NCI-H82 (cell line): ENCODE measurements at regions not wholly inside any gene's neighbourhood (a gene's known extent, or its start where the extent isn't known, plus 50 kb on each side); places are given as distances from the start of the nearest gene placed in this dataset.

ENCODE experiments used
- DNase-seq: peaks from one replicate; lab custom pipeline; 2025; lab: John Stamatoyannopoulos, UW

- DNase-seq, result no peak
Observed at GRCh38 chr11:109267293-109268095, 154.5 kb upstream of the C11orf87 start.

- no peak for DNase-seq
Observed at GRCh38 chr11:109275931-109276330, 146.1 kb upstream of the C11orf87 start.

- DNase-seq, result no peak
Observed at GRCh38 chr11:109285465-109285864, 136.5 kb upstream of the C11orf87 start.

GRCh38 chr11:109291553-109291952 is 130.4 kb upstream of the C11orf87 start:
- no peak for DNase-seq

GRCh38 chr11:109298865-109299264 is 123.1 kb upstream of the C11orf87 start:
- DNase-seq, result peak; percentile 47

GRCh38 chr11:109300211-109300610 is 121.8 kb upstream of the C11orf87 start:
- DNase-seq, result no peak

GRCh38 chr11:109302591-109303334 is 119.2 kb upstream of the C11orf87 start:
- no peak for DNase-seq

- no peak for DNase-seq
Observed at GRCh38 chr11:109303342-109303741, 118.6 kb upstream of the C11orf87 start.

- no peak for DNase-seq
Observed at GRCh38 chr11:109304159-109304558, 117.8 kb upstream of the C11orf87 start.

GRCh38 chr11:109305009-109305408 is 117.0 kb upstream of the C11orf87 start:
- no peak for DNase-seq

- DNase-seq, result no peak
Observed at GRCh38 chr11:109306322-109306721, 115.7 kb upstream of the C11orf87 start.

- DNase-seq, result no peak
Observed at GRCh38 chr11:109307366-109307765, 114.6 kb upstream of the C11orf87 start.

GRCh38 chr11:109308551-109308950 is 113.4 kb upstream of the C11orf87 start:
- no peak for DNase-seq

GRCh38 chr11:109309153-109309552 is 112.8 kb upstream of the C11orf87 start:
- no peak for DNase-seq

- DNase-seq, result no peak
Observed at GRCh38 chr11:109317726-109318125, 104.3 kb upstream of the C11orf87 start.

- no peak for DNase-seq
Observed at GRCh38 chr11:109320595-109320994, 101.4 kb upstream of the C11orf87 start.

GRCh38 chr11:109326781-109327180 is 95.2 kb upstream of the C11orf87 start:
- no peak for DNase-seq

GRCh38 chr11:109329716-109330115 is 92.3 kb upstream of the C11orf87 start:
- DNase-seq, result peak; percentile 10

GRCh38 chr11:109338131-109338530 is 83.9 kb upstream of the C11orf87 start:
- DNase-seq, result no peak

GRCh38 chr11:109342261-109342660 is 79.7 kb upstream of the C11orf87 start:
- no peak for DNase-seq

- DNase-seq, result no peak
Observed at GRCh38 chr11:109343242-109343641, 78.7 kb upstream of the C11orf87 start.

GRCh38 chr11:109347304-109347703 is 74.7 kb upstream of the C11orf87 start:
- DNase-seq, result no peak
